ENCODE measurements at regions not wholly inside any gene's neighbourhood (a gene's known extent, or its start where the extent isn't known, plus 50 kb on each side); places are given as distances from the start of the nearest gene placed in this dataset.

GRCh38 chr14:89566644-89567415 lies 149.8 kb upstream of the FOXN3 start:
- no peak overlapping the region for H3K27ac ChIP-seq (replicated peaks)
- TF ChIP-seq SPI1 (IDR thresholded peaks at IDR 0.05; ENCODE audit: borderline replicate concordance, low read depth) (peak; percentile 95), POLR2AphosphoS5 (IDR thresholded peaks at IDR 0.05; ENCODE audit: low read depth) (no peak)
- DNase-seq (ENCODE audit: low read depth in 1 of 2, low spot score in 1 of 2) = peak; percentile 25 to 28

GRCh38 chr14:89566180-89566579 lies 149.1 kb upstream of the FOXN3 start:
- TF ChIP-seq POLR2AphosphoS5 (IDR thresholded peaks at IDR 0.05; ENCODE audit: low read depth) = no peak
- TF ChIP-seq REST (IDR thresholded peaks at IDR 0.05; ENCODE audit: insufficient replicate concordance, low read depth) = no peak
- no peak for TF ChIP-seq GABPA (IDR thresholded peaks at IDR 0.05; ENCODE audit: low read depth)
- DNase-seq (ENCODE audit: low read depth in 1 of 2, low spot score in 1 of 2) = no peak
- Histone ChIP-seq H3K27me3 (ENCODE audit: insufficient read depth, poor library complexity, severe bottlenecking) (no peaks in the 10 kb centered on the region), H3K27ac (replicated peaks) (no peak overlapping the region), H3K4me3 (replicated peaks; ENCODE audit: insufficient read depth, low read length) (no peak overlapping the region)

More at GRCh38 chr14:89566644-89567415, 149.8 kb upstream of the FOXN3 start:
- Histone ChIP-seq H3K27me3 (ENCODE audit: insufficient read depth, poor library complexity, severe bottlenecking) (no peaks in the 10 kb centered on the region), H3K4me3 (replicated peaks; ENCODE audit: insufficient read depth, low read length) (no peak overlapping the region)

GRCh38 chr14:89565607-89566006 lies 148.6 kb upstream of the FOXN3 start:
- Histone ChIP-seq H3K27ac (replicated peaks) (no peak overlapping the region), H3K4me3 (replicated peaks; ENCODE audit: insufficient read depth, low read length) (no peak overlapping the region), H3K27me3 (ENCODE audit: insufficient read depth, poor library complexity, severe bottlenecking) (no peaks in the 10 kb centered on the region)
- TF ChIP-seq SPI1 (IDR thresholded peaks at IDR 0.05; ENCODE audit: borderline replicate concordance, low read depth) = no peak
- TF ChIP-seq GABPA (IDR thresholded peaks at IDR 0.05; ENCODE audit: low read depth) = no peak
- TF ChIP-seq CTCF (IDR thresholded peaks at IDR 0.05; ENCODE audit: insufficient read depth, low read length) = no peak
- TF ChIP-seq REST (IDR thresholded peaks at IDR 0.05; ENCODE audit: insufficient replicate concordance, low read depth) = no peak
- TF ChIP-seq POLR2AphosphoS5 (IDR thresholded peaks at IDR 0.05; ENCODE audit: low read depth) = no peak
- DNase-seq (ENCODE audit: low read depth in 1 of 2, low spot score in 1 of 2) = no peak

GRCh38 chr14:89564989-89565388 lies 148.0 kb upstream of the FOXN3 start:
- H3K27ac ChIP-seq (replicated peaks) = no peak overlapping the region
- TF ChIP-seq SPI1 (IDR thresholded peaks at IDR 0.05; ENCODE audit: borderline replicate concordance, low read depth) = no peak
- TF ChIP-seq GABPA (IDR thresholded peaks at IDR 0.05; ENCODE audit: low read depth) = no peak
- TF ChIP-seq POLR2AphosphoS5 (IDR thresholded peaks at IDR 0.05; ENCODE audit: low read depth) = no peak
- no peak for TF ChIP-seq REST (IDR thresholded peaks at IDR 0.05; ENCODE audit: insufficient replicate concordance, low read depth)
- no peak for TF ChIP-seq CTCF (IDR thresholded peaks at IDR 0.05; ENCODE audit: insufficient read depth, low read length)
- no peak for DNase-seq (ENCODE audit: low read depth in 1 of 2, low spot score in 1 of 2)
- H3K4me3 ChIP-seq (replicated peaks; ENCODE audit: insufficient read depth, low read length) = no peak overlapping the region
- no peaks in the 10 kb centered on the region for H3K27me3 ChIP-seq (ENCODE audit: insufficient read depth, poor library complexity, severe bottlenecking)
